Progenitor cell of endocrine pancreas (in vitro differentiated cells): ENCODE measurements at regions not wholly inside any gene's neighbourhood (a gene's known extent, or its start where the extent isn't known, plus 50 kb on each side); places are given as distances from the start of the nearest gene placed in this dataset.

Experiments
- DNase-seq: peaks from one replicate; pipeline ENCODE4 v3.0.0; 2021; ENCODE audit warnings: low spot score; ENCODE audit not compliant: unreplicated experiment
- H3K27ac Mint-ChIP-seq: 2 replicates; pipeline ENCODE4 v1.8.0; 2021; ENCODE audit warnings: mild to moderate bottlenecking, moderate library complexity, mixed read lengths
- H3K27me3 Mint-ChIP-seq: 2 replicates; pipeline ENCODE4 v1.8.0; 2021; ENCODE audit warnings: mixed read lengths
- H3K36me3 Mint-ChIP-seq: 2 replicates; pipeline ENCODE4 v1.8.0; 2022; ENCODE audit warnings: mixed read lengths; ENCODE audit not compliant: insufficient read depth
- H3K4me1 Mint-ChIP-seq: 2 replicates; pipeline ENCODE4 v1.8.0; 2021; ENCODE audit warnings: low read depth, mixed read lengths
- H3K4me3 Mint-ChIP-seq: 2 replicates; pipeline ENCODE4 v1.8.0; 2021; ENCODE audit warnings: low read depth, mild to moderate bottlenecking, moderate library complexity, mixed read lengths
- H3K9me3 Mint-ChIP-seq: 2 replicates; pipeline ENCODE4 v1.8.0; 2021; ENCODE audit warnings: low read depth, mixed read lengths
- CTCF ChIP-seq: fragments of 200-600 bp; sonication (generic); IDR thresholded peaks from one replicate; pipeline ENCODE4 v1.5.0; 2021; ENCODE audit warnings: antibody characterized with exemption, mild to moderate bottlenecking; ENCODE audit not compliant: unreplicated experiment

DNA sequence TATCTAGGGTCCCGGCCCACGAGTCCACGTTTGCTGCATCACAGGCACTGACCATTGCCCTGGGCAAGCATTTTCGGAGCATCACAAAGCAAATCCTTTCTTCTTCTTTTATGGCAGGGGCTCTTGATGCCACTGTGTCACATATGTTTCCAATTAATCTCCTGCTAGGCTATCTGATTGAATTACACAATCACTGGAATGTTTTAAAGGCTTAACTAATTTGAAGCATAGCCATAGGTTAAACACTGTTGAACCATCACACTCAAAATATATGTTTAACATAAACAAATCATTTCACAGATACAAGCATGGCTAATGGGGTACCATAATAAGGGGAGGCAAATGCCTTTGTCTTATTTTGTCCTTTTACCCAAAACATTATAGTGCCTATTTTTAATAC is 338.3 kb downstream of the POU4F1 start:
- Mint-ChIP-seq H3K4me1 (no peaks in the 10 kb centered on the region), H3K27me3 (no peaks in the 10 kb centered on the region), H3K36me3 (peaks cover 1% of the 10 kb centered on the region), H3K9me3 (peaks cover 5% of the 10 kb centered on the region), H3K4me3 (no peak overlapping the region), H3K27ac (no peak overlapping the region)
- DNase-seq = no peak
- no peak for TF ChIP-seq CTCF

- Mint-ChIP-seq H3K36me3 (peaks cover 1% of the 10 kb centered on the region), H3K4me1 (no peaks in the 10 kb centered on the region), H3K27me3 (no peaks in the 10 kb centered on the region), H3K9me3 (peaks cover 5% of the 10 kb centered on the region), H3K4me3 (no peak overlapping the region), H3K27ac (no peak overlapping the region)
- DNase-seq = no peak
- no peak for TF ChIP-seq CTCF
Observed at GRCh38 chr13:78258304-78258703, 339.7 kb upstream of the EDNRB start.

DNA sequence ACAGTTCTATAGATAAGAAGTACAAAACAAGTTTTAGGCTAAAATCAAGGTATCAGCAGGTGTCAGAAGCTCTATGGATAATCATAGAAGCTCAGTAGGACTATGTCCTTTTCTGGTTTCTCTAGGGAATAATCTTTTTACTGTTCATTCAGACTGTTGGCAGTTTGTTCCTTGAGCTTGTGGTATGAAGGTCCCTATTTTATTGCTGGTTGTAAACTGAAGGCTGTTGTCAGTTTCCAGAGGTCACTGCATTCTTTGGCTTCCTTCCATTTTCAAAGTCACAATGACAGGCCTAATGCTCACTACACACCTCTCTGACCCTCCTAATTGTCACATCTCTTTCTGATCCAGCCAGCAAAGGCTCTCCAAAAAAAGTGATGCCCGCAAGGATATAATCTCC is 337.9 kb upstream of the EDNRB start:
- H3K27me3 Mint-ChIP-seq = peaks cover 6% of the 10 kb centered on the region
- H3K36me3 Mint-ChIP-seq = peaks cover 1% of the 10 kb centered on the region
- no peak for DNase-seq
- H3K27ac Mint-ChIP-seq = no peak overlapping the region
- H3K4me1 Mint-ChIP-seq = no peaks in the 10 kb centered on the region
- no peak for TF ChIP-seq CTCF
- H3K9me3 Mint-ChIP-seq = peaks cover 5% of the 10 kb centered on the region
- no peak overlapping the region for H3K4me3 Mint-ChIP-seq

DNA sequence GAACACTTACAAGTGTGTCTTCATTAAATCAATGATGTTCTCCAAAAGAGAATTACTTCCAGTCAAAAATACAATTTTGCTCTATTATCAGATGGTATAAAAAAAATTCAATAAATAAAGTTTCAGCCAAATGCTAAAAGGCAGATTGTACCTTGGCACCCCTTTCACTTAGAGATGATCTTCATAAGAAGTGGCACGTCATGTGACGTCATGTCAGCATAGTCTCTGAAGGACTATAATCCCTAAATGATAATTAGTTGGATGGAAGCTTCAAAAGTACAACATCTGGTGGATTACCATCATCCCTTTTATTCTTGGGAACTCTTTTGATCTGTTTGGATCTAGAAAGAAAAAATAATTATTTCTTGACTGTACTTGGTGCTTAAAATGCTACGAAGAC is 335.5 kb upstream of the EDNRB start:
- no peak for TF ChIP-seq CTCF
- DNase-seq = no peak
- H3K4me1 Mint-ChIP-seq = no peaks in the 10 kb centered on the region
- H3K9me3 Mint-ChIP-seq = no peaks in the 10 kb centered on the region
- no peak overlapping the region for H3K4me3 Mint-ChIP-seq
- H3K27ac Mint-ChIP-seq = no peak overlapping the region
- no peaks in the 10 kb centered on the region for H3K36me3 Mint-ChIP-seq
- peaks cover 9% of the 10 kb centered on the region for H3K27me3 Mint-ChIP-seq

GRCh38 chr13:78247362-78247761 is 328.7 kb upstream of the EDNRB start:
- no peak for DNase-seq
- Mint-ChIP-seq H3K9me3 (no peaks in the 10 kb centered on the region), H3K36me3 (no peaks in the 10 kb centered on the region), H3K4me1 (no peaks in the 10 kb centered on the region), H3K27me3 (peaks cover 9% of the 10 kb centered on the region), H3K4me3 (no peak overlapping the region), H3K27ac (no peak overlapping the region)
- no peak for TF ChIP-seq CTCF
